ENCODE measurements at regions not wholly inside any gene's neighbourhood (a gene's known extent, or its start where the extent isn't known, plus 50 kb on each side); places are given as distances from the start of the nearest gene placed in this dataset.

GRCh38 chr13:50611117-50611781 lies 232.2 kb downstream of the DLEU7 start:
- TF ChIP-seq PPARA (CRISPR knock-in tag; IDR thresholded peaks at IDR 0.05; ENCODE audit: borderline replicate concordance) = no peak
- no peak for TF ChIP-seq ISL1 (CRISPR knock-in tag; IDR thresholded peaks at IDR 0.05)
- no peak for TF ChIP-seq ARNTL (CRISPR knock-in tag; IDR thresholded peaks at IDR 0.05; ENCODE audit: borderline replicate concordance, low read depth)
- no peak for TF ChIP-seq ESRRG (CRISPR knock-in tag; IDR thresholded peaks at IDR 0.05)
- no peak for TF ChIP-seq CSRNP3 (CRISPR knock-in tag; IDR thresholded peaks at IDR 0.05)
- TF ChIP-seq CREB5 (CRISPR knock-in tag; IDR thresholded peaks at IDR 0.05; ENCODE audit: low read depth) = no peak
- TF ChIP-seq TOX (CRISPR knock-in tag; IDR thresholded peaks at IDR 0.05; ENCODE audit: borderline replicate concordance) = no peak
- TF ChIP-seq ZNF70 (CRISPR knock-in tag; IDR thresholded peaks at IDR 0.05) = no peak
- TF ChIP-seq TCF4 (CRISPR knock-in tag; IDR thresholded peaks at IDR 0.05; ENCODE audit: borderline replicate concordance) = no peak
- no peak for TF ChIP-seq ZFP30 (CRISPR knock-in tag; IDR thresholded peaks at IDR 0.05)
- TF ChIP-seq SNAI2 (CRISPR knock-in tag; IDR thresholded peaks at IDR 0.05) = no peak
- TF ChIP-seq OSR1 (CRISPR knock-in tag; IDR thresholded peaks at IDR 0.05) = no peak

Measured in SK-N-SH treated with all-trans-retinoic acid at 6 μM for 48 hours (cell line).